MM.1S (cell line): ENCODE measurements at regions not wholly inside any gene's neighbourhood (a gene's known extent, or its start where the extent isn't known, plus 50 kb on each side); places are given as distances from the start of the nearest gene placed in this dataset.

ENCODE experiments used
- EZH2 ChIP-seq: fragments of 300-600 bp; sonication (generic); optimal IDR thresholded peaks from 2 replicates; pipeline ENCODE3; 2017; ENCODE audit warnings: low read depth, mild to moderate bottlenecking, antibody characterized with exemption, low read length, mixed read lengths
- EZH2phosphoT487 ChIP-seq: fragments of 300-600 bp; sonication (generic); IDR thresholded peaks from 2 replicates; pipeline ENCODE4 v1.6.1; 2018; ENCODE audit warnings: antibody characterized with exemption, low read length
- TF ChIP-seq, protein P1 (sequence below): fragments of 300-600 bp; sonication (generic); IDR thresholded peaks from 2 replicates; pipeline ENCODE4 v1.5.1; 2016; ENCODE audit warnings: antibody characterized with exemption, low read length, mixed read lengths

GRCh38 chr3:46086986-46087385 lies 59.7 kb upstream of the XCR1 start:
- TF ChIP-seq, protein P1, sequence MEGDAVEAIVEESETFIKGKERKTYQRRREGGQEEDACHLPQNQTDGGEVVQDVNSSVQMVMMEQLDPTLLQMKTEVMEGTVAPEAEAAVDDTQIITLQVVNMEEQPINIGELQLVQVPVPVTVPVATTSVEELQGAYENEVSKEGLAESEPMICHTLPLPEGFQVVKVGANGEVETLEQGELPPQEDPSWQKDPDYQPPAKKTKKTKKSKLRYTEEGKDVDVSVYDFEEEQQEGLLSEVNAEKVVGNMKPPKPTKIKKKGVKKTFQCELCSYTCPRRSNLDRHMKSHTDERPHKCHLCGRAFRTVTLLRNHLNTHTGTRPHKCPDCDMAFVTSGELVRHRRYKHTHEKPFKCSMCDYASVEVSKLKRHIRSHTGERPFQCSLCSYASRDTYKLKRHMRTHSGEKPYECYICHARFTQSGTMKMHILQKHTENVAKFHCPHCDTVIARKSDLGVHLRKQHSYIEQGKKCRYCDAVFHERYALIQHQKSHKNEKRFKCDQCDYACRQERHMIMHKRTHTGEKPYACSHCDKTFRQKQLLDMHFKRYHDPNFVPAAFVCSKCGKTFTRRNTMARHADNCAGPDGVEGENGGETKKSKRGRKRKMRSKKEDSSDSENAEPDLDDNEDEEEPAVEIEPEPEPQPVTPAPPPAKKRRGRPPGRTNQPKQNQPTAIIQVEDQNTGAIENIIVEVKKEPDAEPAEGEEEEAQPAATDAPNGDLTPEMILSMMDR = no peak
- TF ChIP-seq EZH2 = no peak
- TF ChIP-seq EZH2phosphoT487 = no peak
